ENCODE measurements at regions not wholly inside any gene's neighbourhood (a gene's known extent, or its start where the extent isn't known, plus 50 kb on each side); places are given as distances from the start of the nearest gene placed in this dataset.

DNA sequence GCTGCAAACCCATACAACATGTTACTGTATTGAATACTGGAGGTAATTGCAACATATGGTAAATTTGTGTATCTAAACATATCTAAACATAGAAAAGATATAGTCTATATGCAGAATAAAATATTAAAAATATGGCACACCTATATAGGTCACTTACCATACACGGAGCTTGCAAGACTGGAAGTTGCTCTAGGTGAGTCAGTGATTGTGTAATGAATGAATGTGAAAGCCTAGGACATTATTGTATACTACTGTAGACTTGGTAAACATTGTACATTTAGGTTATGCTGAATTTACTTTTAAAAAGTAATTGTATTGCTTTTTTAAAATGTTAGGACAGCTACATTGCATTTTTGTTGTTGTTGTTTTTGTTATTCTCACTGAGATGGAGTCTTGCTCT, 968.8 kb downstream of the TLE1 start (continued):
- TF ChIP-seq PATZ1 (CRISPR knock-in tag; IDR thresholded peaks at IDR 0.05) (no peak), ZNF263 (CRISPR knock-in tag; IDR thresholded peaks at IDR 0.05) (no peak), ZNF629 (CRISPR knock-in tag; conservative IDR thresholded peaks at IDR 0.05) (no peak), ZNF576 (CRISPR knock-in tag; IDR thresholded peaks at IDR 0.05) (no peak), UBTF (CRISPR knock-in tag; IDR thresholded peaks at IDR 0.05) (no peak), FOXO1 (CRISPR knock-in tag; IDR thresholded peaks at IDR 0.05) (no peak), ZMAT5 (CRISPR knock-in tag; IDR thresholded peaks at IDR 0.05; ENCODE audit: borderline replicate concordance, low read depth) (no peak), AGO1 (IDR thresholded peaks at IDR 0.05; ENCODE audit: low read depth, low read length, poor library complexity, severe bottlenecking) (no peak)
- TF ChIP-seq, protein P1, sequence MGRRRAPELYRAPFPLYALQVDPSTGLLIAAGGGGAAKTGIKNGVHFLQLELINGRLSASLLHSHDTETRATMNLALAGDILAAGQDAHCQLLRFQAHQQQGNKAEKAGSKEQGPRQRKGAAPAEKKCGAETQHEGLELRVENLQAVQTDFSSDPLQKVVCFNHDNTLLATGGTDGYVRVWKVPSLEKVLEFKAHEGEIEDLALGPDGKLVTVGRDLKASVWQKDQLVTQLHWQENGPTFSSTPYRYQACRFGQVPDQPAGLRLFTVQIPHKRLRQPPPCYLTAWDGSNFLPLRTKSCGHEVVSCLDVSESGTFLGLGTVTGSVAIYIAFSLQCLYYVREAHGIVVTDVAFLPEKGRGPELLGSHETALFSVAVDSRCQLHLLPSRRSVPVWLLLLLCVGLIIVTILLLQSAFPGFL (CRISPR knock-in tag; IDR thresholded peaks at IDR 0.05), result no peak
- TF ChIP-seq, protein P2, sequence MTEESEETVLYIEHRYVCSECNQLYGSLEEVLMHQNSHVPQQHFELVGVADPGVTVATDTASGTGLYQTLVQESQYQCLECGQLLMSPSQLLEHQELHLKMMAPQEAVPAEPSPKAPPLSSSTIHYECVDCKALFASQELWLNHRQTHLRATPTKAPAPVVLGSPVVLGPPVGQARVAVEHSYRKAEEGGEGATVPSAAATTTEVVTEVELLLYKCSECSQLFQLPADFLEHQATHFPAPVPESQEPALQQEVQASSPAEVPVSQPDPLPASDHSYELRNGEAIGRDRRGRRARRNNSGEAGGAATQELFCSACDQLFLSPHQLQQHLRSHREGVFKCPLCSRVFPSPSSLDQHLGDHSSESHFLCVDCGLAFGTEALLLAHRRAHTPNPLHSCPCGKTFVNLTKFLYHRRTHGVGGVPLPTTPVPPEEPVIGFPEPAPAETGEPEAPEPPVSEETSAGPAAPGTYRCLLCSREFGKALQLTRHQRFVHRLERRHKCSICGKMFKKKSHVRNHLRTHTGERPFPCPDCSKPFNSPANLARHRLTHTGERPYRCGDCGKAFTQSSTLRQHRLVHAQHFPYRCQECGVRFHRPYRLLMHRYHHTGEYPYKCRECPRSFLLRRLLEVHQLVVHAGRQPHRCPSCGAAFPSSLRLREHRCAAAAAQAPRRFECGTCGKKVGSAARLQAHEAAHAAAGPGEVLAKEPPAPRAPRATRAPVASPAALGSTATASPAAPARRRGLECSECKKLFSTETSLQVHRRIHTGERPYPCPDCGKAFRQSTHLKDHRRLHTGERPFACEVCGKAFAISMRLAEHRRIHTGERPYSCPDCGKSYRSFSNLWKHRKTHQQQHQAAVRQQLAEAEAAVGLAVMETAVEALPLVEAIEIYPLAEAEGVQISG (CRISPR knock-in tag; IDR thresholded peaks at IDR 0.05), result no peak
- TF ChIP-seq, protein P3, sequence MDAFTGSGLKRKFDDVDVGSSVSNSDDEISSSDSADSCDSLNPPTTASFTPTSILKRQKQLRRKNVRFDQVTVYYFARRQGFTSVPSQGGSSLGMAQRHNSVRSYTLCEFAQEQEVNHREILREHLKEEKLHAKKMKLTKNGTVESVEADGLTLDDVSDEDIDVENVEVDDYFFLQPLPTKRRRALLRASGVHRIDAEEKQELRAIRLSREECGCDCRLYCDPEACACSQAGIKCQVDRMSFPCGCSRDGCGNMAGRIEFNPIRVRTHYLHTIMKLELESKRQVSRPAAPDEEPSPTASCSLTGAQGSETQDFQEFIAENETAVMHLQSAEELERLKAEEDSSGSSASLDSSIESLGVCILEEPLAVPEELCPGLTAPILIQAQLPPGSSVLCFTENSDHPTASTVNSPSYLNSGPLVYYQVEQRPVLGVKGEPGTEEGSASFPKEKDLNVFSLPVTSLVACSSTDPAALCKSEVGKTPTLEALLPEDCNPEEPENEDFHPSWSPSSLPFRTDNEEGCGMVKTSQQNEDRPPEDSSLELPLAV (CRISPR knock-in tag; conservative IDR thresholded peaks at IDR 0.05; ENCODE audit: low read depth), result no peak
